BJ (cell line): ENCODE measurements at regions not wholly inside any gene's neighbourhood (a gene's known extent, or its start where the extent isn't known, plus 50 kb on each side); places are given as distances from the start of the nearest gene placed in this dataset.

Experiments used
- CTCF ChIA-PET: fragments of 350-600 bp; formaldehyde crosslinking; extraction: SDS; loops from one replicate; lab custom pipeline; 2021; ENCODE audit warnings: antibody characterized with exemption, inconsistent platforms; lab: Yijun Ruan, JAX
- POLR2A ChIA-PET: fragments of 300-600 bp; sonication (Branson Sonifier 250); formaldehyde crosslinking; extraction: SDS; loops from one replicate; lab custom pipeline; 2021; ENCODE audit warnings: antibody characterized with exemption; lab: Charles Lee
- DNase-seq: peaks from one replicate; pipeline ENCODE4 v3.0.0-alpha.2; 2011; ENCODE audit warnings: low read depth
- H3K27me3 ChIP-seq: 2 replicates; pipeline ENCODE4 v1.6.0; 2011; ENCODE audit warnings: low read length; ENCODE audit not compliant: control insufficient read depth, insufficient read depth
- H3K36me3 ChIP-seq: 2 replicates; pipeline ENCODE4 v1.5.1; 2011; ENCODE audit warnings: low read length; ENCODE audit not compliant: control insufficient read depth, insufficient read depth
- H3K4me3 ChIP-seq: 2 replicates; pipeline ENCODE4 v1.5.1; 2011; ENCODE audit warnings: low read depth, mild to moderate bottlenecking, control low read depth, low read length
- CTCF ChIP-seq: IDR thresholded peaks from 2 replicates; pipeline ENCODE4 v1.5.1; 2011; ENCODE audit warnings: low read depth, mild to moderate bottlenecking, control low read depth, inconsistent platforms, low read length, moderate library complexity; ENCODE audit not compliant: insufficient read depth

- no peak for DNase-seq
- no peaks in the 10 kb centered on the region for H3K36me3 ChIP-seq
- no peak overlapping the region for H3K4me3 ChIP-seq
- ChIA-PET POLR2A (no interaction called here), CTCF (interaction anchor here (1.6 kb wide), 2 partner anchors 19 to 60 kb away, joined by 3 read pairs; no protein-coding TSS in a partner anchor)
- TF ChIP-seq CTCF: no peak
- H3K27me3 ChIP-seq: no peaks in the 10 kb centered on the region
Measured at GRCh38 chr11:94681140-94681539, 87.0 kb upstream of the AMOTL1 start.

GRCh38 chr11:94681852-94682251 is 86.3 kb upstream of the AMOTL1 start:
- no peak for DNase-seq
- Histone ChIP-seq H3K36me3 (no peaks in the 10 kb centered on the region), H3K27me3 (no peaks in the 10 kb centered on the region), H3K4me3 (no peak overlapping the region)
- POLR2A ChIA-PET: no interaction called here
- CTCF ChIA-PET: interaction anchor here (0.6 to 1.6 kb wide), 3 partner anchors 14 to 160 kb away, joined by 3 read pairs; no protein-coding TSS in a partner anchor
- TF ChIP-seq CTCF: no peak

GRCh38 chr11:94694309-94695060 is 73.7 kb upstream of the AMOTL1 start:
- CTCF ChIA-PET: interaction anchor here (0.6 to 1.3 kb wide), 4 partner anchors 8 to 67 kb away, joined by 3 to 4 read pairs (median 3); no protein-coding TSS in a partner anchor

GRCh38 chr11:94697156-94697555 is 71.0 kb upstream of the AMOTL1 start:
- ChIA-PET POLR2A (no interaction called here), CTCF (interaction anchor here (0.6 to 1.0 kb wide), 2 partner anchors 34 to 44 kb away, joined by 3 read pairs; no protein-coding TSS in a partner anchor)
- no peak for DNase-seq
- Histone ChIP-seq H3K36me3 (no peaks in the 10 kb centered on the region), H3K4me3 (no peak overlapping the region), H3K27me3 (peaks cover 2% of the 10 kb centered on the region)
- TF ChIP-seq CTCF: no peak

More at GRCh38 chr11:94694309-94695060, 73.7 kb upstream of the AMOTL1 start:
- DNase-seq: no peak
- Histone ChIP-seq H3K4me3 (no peak overlapping the region), H3K27me3 (peaks cover 4% of the 10 kb centered on the region), H3K36me3 (no peaks in the 10 kb centered on the region)
- POLR2A ChIA-PET: no interaction called here
- TF ChIP-seq CTCF: no peak

GRCh38 chr11:94700622-94701021 is 67.5 kb upstream of the AMOTL1 start:
- H3K4me3 ChIP-seq: no peak overlapping the region
- POLR2A ChIA-PET: no interaction called here
- DNase-seq: peak; percentile 33
- no peak for TF ChIP-seq CTCF
- CTCF ChIA-PET: interaction anchor here (1.2 kb wide), 1 partner anchor 19 kb away, joined by 3 read pairs; no protein-coding TSS in a partner anchor
- no peaks in the 10 kb centered on the region; the same call in 1 of the 2 replicates for H3K27me3 ChIP-seq
- H3K36me3 ChIP-seq: no peaks in the 10 kb centered on the region
